ENCODE measurements at regions not wholly inside any gene's neighbourhood (a gene's known extent, or its start where the extent isn't known, plus 50 kb on each side); places are given as distances from the start of the nearest gene placed in this dataset.

- DNase-seq (ENCODE audit: low read depth): peak; percentile 41
- no peak overlapping the region for H3K4me3 ChIP-seq (ENCODE audit: control insufficient read depth, low read depth, low read length)
- TF ChIP-seq CTCF (IDR thresholded peaks at IDR 0.05; ENCODE audit: control insufficient read depth, insufficient read depth, low read depth, low read length, missing control alignments): peak; percentile 59
Measured at GRCh38 chr4:138938366-138938690, 77.3 kb upstream of the NOCT start.

GRCh38 chr4:138935135-138935807, 80.3 kb upstream of the NOCT start:
- no peak for DNase-seq (ENCODE audit: low read depth)
- TF ChIP-seq CTCF (IDR thresholded peaks at IDR 0.05; ENCODE audit: control insufficient read depth, insufficient read depth, low read depth, low read length, missing control alignments): no peak
- H3K4me3 ChIP-seq (ENCODE audit: control insufficient read depth, low read depth, low read length): no peak overlapping the region

GRCh38 chr4:138927072-138927471, 88.5 kb upstream of the NOCT start:
- H3K4me3 ChIP-seq (ENCODE audit: control insufficient read depth, low read depth, low read length): no peak overlapping the region
- no peak for TF ChIP-seq CTCF (IDR thresholded peaks at IDR 0.05; ENCODE audit: control insufficient read depth, insufficient read depth, low read depth, low read length, missing control alignments)
- DNase-seq (ENCODE audit: low read depth): no peak

GRCh38 chr4:138925495-138925894, 90.1 kb upstream of the NOCT start:
- DNase-seq (ENCODE audit: low read depth): no peak
- no peak for TF ChIP-seq CTCF (IDR thresholded peaks at IDR 0.05; ENCODE audit: control insufficient read depth, insufficient read depth, low read depth, low read length, missing control alignments)
- no peak overlapping the region for H3K4me3 ChIP-seq (ENCODE audit: control insufficient read depth, low read depth, low read length)

GRCh38 chr4:138919094-138919936, 96.3 kb upstream of the NOCT start:
- TF ChIP-seq CTCF (IDR thresholded peaks at IDR 0.05; ENCODE audit: control insufficient read depth, insufficient read depth, low read depth, low read length, missing control alignments): peak; percentile 83
- no peak overlapping the region for H3K4me3 ChIP-seq (ENCODE audit: control insufficient read depth, low read depth, low read length)
- DNase-seq (ENCODE audit: low read depth): peak; percentile 28

GRCh38 chr4:138918169-138918869, 97.3 kb upstream of the NOCT start:
- no peak for TF ChIP-seq CTCF (IDR thresholded peaks at IDR 0.05; ENCODE audit: control insufficient read depth, insufficient read depth, low read depth, low read length, missing control alignments)
- H3K4me3 ChIP-seq (ENCODE audit: control insufficient read depth, low read depth, low read length): no peak overlapping the region

More at GRCh38 chr4:138918169-138918869, 97.3 kb upstream of the NOCT start:
- no peak for DNase-seq (ENCODE audit: low read depth)

Measured in AG09309 (cell line).